IPS DF 19.7 (cell line): ENCODE measurements at regions not wholly inside any gene's neighbourhood (a gene's known extent, or its start where the extent isn't known, plus 50 kb on each side); places are given as distances from the start of the nearest gene placed in this dataset.

Source experiments
- DNase-seq: peaks from one replicate; pipeline ENCODE4 v3.0.0-alpha.2; 2013; ENCODE audit warnings: low read depth, low spot score

DNA sequence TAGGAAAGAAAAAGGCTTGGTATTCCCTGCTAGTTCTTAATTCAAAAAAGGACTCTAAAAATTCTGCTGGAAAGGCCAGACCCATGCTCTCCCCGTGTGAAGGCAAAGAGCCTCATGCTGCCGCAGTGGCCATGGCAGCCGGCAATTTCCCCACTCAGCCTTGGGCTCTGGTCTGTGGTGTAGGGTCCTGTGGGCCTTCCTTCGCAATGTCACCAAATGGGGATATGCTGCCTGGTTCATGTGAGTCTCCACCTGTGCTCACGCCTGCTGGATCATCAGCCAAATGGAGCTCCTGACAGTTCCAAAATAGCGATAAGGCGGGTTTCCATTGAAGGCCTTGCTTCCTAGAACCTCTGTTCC lies 282.8 kb upstream of the ATP5MC3 start:
- no peak for DNase-seq

DNA sequence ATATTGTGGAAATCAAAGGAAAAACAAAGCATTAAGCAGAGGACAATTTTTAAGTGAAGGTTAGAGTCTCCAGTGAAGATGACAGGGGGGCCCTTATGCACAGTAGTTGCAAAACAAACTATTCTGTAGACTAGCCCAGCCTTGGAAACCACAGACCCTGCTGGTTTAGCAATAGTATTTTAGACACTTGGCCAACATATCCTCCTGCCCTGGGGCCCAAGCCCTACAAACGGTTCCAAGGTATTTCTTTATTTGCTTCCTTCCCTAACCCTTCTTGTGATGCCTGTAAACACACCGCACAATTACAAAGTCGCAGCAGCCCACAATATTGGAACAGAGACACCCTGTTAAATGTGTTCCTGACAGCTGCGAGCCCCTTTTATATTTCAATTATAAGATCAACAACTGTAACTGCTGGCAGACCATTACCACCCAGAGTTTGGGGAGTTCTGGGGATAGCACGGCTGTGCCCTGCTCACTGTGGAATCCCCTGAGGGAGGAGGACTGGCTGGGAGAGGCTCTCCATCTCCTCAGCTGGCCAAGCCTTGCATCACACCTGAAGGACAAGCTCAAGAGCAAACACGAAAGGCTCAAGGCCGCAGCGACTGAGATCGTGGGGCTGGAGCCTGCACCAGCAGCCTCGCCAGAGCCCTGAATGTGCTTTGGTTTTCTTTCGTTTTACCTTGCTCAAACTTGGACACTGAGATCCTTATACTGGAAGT lies 282.2 kb upstream of the ATP5MC3 start:
- no peak for DNase-seq

DNA sequence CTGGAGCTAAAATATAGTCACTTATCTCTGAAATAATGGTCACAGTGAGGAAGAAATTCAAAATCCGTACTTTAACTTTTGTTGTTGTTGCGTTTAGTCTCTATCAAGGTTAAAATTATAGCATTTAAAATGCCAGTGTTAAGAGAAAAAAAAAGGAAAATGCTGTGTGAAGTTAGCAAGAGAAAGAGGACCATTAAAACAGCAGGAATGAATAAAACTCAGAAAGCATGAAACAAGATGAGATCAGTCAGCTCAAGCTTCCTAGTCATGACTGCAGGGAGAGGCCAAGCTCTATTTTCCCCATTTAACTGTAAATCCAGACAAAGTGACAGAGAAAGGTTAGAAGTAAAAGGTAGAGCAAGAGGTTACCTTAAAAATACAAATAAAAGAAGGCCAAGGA lies 281.7 kb upstream of the ATP5MC3 start:
- DNase-seq = no peak

DNA sequence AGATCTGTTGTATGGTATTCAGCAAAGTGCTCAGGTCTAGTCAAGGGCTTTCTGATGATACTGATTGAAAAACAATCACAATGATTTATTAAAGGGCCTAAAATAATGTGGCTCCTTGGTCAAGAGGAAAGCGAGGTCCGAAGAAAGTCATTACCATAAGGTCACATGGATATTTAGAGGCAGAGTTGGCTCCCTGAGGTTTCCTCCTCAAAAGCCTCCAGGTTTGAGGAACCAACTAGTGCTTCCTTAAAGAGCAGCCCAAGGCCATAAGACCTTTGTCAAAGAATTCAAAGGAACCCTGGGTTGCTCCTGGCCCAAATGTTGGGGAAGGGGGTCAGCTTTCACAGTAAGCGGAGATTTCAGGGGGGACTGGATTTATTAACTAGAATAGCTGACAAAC lies 280.7 kb upstream of the ATP5MC3 start:
- DNase-seq = no peak

DNA sequence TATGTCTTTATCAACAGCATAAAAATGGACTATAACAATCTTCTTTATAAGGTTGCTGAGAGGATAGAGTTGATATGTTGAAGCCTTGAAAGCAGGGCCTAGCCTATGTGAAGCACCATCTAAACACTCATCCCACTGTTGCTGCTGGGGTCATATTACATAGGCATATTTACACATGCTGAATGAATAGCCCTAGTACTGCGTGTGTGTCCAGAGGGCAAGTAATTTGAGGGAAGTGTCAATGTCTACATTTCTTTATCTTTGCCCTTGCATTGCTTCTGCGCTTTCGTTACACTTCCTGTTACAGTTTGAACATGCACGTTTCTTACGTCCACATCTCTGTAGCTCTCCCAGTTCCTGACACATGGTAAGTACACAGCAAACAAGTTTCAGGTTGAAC lies 280.3 kb upstream of the ATP5MC3 start:
- DNase-seq = no peak

DNA sequence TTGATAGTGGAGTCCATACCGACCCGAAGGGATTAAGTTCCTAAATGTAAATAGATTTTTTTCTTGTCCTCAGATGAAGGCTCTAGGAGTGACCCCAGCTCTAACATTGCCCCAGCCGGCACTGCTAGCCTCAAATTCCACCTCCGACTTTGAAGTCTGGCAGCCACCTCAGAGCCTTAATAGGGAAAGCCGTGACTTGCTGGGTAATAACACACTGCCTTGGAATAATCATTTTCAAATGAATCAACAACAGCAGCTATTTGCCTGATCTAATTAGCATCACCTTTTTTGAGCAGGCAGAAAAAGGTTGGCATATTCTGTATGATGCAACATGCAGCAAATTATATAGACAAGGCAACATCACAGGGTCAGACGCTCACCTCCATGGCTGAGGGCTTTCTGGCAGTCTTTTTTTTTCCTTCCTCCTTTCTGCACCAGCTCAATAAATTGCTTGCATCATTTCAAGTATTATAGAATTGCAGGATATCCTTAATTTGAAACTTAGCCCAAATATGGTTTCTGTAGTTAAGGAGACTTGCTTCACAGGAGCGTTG lies 276.5 kb upstream of the ATP5MC3 start:
- DNase-seq = no peak

DNA sequence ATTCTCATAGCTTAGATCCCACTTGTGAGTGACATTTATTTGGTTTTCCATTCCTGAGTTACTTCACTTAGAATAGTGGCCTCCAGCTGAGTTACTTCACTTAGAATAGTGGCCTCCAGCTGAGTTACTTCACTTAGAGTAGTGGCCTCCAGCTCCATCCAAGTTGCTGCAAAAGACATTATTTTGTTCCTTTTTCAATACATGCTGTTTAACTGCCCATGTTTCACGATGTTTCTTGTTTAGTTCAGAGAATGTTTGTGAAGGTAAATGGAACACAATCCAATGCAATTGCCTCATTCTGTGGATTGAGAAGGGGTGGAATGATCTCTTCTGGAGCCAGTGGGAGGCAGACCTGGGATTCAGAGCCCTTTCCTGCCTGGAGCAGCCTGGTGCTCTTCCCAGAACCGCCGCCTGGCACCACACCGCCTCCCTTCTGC lies 273.5 kb upstream of the ATP5MC3 start:
- no peak for DNase-seq

DNA sequence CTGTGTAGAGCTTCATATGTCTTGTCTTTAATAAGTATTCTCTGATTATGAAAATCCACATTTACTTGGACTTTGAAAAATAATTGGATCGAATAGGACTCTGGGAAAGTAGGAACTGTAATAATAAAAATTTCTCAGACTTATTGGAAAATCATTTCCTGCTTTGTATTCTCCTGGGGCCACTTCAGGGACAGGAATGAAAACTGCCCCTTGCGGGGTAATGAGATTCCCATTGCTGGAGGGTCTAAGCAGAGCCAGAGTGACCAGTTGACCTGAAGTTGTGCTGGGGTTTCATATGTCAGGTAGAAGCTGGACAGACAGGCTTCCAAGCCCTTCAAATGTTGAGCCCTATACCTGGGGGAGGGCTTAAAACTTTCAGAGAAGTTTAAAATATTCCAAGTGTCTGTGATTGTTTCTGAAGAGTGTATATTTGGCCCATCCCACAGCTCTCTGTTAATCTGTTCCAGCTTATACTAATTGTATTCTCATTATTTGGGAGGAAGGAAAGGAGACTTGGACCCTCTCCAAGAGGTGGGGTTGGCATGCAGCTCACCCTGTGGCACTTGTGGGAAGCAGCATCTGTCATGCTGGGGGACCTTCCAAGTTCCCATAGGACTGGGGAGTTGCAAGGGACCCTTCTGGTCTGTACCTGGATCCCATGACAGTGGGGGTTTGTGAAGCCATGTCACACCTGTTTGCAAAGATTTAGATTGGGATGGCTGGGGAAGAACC lies 268.7 kb upstream of the ATP5MC3 start:
- DNase-seq = no peak

DNA sequence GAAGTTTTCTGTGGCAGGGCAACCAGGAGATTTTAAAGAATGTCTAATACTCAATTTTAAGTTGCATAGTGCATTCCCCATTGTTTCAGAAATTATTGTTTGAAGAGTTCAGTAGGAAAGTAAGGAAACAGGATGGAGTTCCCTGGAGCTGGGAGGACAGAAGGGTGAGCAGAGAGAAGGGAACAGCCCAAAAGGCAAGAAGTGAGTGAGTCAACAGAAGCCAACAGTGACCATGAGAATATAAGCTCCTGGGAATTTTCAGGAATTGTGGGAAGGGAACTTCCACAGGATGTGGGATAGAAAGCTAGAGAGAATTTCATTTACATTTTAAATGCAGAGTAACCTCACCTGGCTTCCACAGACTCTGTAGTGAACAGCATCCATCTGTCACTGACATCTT lies 268.1 kb upstream of the ATP5MC3 start:
- no peak for DNase-seq

DNA sequence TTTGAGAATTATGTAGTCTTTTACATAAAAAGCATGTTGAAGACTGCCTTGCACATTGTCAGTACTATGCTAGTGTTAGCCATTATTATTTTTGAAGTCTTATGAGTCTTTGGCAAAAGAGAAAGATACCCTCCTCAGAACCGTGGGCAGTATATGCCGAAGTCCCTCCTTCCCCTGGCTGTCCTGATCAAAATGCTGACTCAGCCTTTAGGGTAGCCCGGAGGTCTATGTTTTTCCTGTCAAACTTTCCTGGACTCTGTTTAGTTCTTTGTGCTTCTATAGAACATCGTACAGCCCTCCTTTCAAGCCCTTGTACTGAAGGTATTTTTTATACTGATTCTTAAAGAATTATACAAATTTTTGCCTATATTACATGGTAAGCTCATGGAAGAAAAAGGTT lies 264.7 kb upstream of the ATP5MC3 start:
- DNase-seq = no peak

DNA sequence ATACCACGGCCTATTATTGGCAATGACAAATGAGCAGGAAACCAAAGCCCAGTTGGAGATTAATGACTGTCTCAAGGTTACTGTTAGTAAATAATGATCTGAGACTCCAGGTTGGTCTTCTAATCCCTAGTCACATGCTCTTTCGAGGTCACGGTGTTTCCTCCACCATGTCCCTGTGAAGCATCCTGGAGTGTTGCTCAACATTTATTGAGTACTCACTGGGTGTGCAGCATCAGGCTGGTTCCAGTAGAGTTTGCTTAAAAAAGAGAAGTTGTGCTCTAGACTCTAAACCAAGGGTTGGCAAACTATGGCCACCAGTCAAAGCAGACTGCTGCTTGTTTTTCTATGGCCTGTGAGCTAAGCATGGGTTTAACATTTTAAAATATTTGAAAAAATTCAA lies 263.8 kb upstream of the ATP5MC3 start:
- no peak for DNase-seq

DNA sequence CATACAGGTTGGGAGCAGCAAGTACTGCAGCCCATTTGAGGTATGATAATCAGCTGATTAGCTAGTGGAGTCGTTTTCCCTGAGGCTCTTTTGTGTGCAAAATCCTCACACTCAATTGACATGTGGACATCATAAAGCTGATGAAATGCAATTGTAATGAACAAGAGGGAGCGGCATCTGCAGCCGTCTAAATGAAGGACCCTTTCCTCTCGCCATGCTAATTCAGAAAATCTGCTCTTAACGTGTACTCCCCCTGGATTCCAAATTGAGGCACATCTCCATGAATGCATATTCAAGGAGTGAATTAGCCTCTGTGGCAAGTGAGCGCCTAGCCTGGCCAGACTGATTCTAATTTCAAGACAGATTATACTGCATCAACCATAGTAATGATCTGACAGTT lies 260.9 kb upstream of the ATP5MC3 start:
- no peak for DNase-seq

DNA sequence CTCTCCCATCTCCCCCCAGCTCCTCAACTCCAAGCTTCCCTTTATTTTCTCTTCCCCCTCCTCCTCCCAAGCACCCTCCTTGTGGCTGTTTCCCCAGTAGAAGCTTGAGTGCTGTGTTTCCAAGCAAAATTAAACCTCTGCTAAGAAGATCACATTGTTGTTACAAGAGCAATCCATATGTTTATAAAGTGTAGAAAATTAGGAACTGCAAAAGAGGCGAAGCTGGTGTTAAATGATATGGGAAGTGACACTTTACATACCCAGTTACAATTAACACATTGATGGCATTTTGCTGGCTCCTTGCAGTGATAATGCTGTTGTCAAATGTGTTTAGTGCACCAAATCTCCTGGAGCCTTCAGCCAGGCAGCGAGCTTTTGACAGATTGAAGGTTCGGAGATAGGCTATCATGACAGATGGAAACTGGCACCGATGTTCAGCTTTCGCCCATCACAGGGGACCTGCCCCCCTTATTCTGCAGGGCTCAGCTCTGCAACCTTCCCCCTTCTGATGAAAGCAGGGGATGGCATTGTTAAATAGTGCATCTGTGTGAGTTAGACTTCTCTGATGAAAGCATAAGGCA lies 259.8 kb upstream of the ATP5MC3 start:
- no peak for DNase-seq

DNA sequence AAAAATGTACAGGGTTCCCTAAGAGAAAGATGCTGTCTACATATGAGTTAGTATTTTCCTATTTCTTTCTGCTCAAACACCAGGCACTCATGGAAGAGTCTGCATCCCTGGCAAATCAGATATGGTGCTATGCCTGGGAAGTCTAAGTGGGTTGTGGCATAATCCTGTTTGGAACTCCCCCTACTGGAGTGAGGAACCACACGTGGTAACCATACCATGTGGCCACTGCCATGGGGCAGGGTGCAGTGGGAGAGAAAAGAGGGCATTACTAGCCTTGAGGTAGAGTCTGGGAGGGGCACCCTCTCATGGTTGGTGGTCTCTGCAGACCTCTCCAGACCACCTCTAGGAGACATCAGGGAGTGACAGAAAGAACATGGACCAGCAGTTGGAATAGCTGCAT lies 257.9 kb upstream of the ATP5MC3 start:
- no peak for DNase-seq

DNA sequence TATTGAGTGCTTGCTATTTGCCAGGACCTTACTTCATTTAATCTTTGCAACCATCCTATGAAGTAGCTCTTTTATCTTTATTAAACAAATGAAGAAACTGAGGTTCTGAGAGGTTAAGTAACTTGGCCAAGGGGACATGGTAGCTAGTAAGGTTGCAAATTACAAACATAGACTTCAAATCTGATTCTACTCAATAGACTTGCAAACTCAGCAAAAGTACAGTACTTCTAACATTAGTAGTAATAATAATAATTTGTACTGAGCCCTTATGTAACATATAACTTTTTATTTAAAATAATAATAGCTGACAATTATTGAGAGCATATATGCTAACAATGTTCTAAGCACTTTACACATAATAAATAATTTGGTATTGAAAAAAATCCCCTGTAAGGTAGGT lies 255.7 kb upstream of the ATP5MC3 start:
- no peak for DNase-seq

DNA sequence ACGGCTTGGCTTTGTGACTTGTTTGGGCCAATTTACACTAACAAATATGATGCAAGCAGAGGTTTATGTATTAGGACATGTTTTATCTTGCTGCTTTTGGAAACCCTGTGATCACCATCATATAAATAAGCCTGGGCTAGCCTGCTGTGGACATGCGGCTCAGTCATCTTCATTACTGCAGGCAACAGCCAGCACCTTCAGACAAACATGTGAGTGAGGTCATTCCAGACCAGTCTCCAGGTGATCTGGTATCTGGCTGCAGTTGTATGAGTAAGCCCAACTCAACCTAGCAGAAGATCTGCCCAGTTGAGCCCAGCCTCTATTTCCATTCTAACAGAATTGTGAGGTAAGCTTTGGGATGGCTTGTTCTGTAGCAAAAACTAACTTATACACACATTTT lies 254.6 kb upstream of the ATP5MC3 start:
- DNase-seq = no peak

DNA sequence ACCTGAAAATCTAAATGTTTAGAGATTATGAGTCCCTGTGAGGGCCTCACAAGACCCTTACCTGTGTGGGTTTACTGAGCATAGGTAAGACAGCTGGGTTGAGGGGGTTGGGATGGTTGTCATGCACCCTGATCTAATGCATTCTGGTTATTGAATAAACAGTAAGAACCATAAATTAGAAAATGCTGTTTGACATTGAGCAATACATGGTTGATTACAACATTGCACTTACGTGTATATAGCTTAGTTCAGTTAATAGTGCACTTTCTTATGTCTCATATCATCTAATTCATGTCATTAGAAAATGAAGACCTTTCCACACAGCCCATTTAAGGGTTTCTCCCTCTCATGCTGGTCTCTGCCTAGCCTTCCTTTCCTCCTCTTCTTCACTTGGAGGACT lies 253.5 kb upstream of the ATP5MC3 start:
- no peak for DNase-seq

DNA sequence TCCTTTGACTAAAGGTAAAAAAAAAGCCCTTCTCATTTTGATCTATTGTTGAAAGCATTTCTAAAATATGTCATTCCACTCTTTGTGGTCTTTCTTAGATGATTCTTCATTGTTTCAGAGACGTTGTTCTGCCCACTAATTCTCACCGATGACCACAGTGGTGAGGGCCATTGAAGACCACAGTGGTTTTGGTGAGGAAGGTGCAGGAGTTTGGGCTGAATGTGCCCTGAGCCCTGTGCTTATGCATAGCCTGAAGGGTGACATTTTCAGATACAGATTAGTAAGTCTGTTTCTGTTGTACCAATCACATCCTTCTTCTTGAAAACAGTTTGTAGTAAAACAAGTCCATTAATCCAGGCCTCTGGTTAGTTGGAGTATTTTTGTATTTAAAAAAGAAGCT lies 251.3 kb upstream of the ATP5MC3 start:
- DNase-seq = no peak

DNA sequence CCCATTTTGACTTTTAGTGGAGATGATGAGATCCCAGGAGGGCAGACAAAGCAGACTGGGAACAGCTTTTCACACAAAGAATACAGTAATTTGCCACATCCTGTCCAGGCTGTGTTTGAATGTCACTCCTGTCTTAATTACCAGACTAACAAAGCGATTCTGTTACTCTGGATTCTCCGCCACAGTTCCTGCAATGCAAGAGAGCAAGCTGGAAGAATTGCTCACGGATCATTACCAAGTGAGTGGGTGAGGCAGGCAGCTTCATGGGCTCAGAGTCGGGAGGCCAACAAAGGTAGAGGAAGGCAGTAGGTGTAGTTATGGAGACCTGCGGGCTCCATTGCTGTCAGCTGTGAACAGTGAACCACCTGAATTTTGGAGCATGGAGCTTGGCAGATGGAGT lies 250.5 kb upstream of the ATP5MC3 start:
- DNase-seq = no peak

DNA sequence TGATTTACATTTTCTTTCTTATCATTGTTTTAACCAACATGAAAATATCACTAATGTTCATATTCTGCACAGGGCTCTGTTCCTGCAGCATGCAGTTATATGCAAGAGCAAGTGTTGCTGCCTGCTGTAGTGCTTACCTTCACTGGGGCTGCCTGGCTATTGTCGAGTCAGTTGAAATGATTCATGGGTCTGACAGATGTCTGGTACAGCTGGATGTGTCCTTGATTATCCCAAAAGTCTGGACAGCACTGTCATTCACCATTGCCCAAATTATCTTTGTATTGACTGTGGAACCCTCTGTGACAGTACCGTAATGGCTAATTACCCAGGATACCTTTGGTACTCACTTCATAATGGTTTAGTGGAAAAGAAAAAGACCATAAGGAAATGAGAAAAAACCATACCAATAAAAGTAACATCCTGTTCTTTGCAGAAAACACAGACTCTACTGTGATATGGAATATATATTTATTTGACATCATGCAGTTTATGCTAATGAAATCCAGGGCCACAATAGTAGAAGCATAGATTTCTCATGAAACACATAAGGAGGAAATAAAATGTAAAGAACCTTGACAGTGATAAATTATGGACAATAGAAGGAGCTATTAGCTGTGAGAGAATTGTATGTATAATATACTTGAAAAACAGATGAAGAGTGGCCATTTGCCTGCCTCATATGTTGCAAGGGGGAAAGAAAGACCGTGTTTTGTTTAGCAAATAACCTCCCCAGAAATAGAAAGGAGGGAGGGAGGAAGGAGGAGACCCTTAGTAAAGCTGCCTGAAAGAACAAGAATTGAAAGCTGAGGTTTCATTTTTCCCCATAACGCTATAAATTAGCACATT lies 249.8 kb upstream of the ATP5MC3 start:
- no peak for DNase-seq

DNA sequence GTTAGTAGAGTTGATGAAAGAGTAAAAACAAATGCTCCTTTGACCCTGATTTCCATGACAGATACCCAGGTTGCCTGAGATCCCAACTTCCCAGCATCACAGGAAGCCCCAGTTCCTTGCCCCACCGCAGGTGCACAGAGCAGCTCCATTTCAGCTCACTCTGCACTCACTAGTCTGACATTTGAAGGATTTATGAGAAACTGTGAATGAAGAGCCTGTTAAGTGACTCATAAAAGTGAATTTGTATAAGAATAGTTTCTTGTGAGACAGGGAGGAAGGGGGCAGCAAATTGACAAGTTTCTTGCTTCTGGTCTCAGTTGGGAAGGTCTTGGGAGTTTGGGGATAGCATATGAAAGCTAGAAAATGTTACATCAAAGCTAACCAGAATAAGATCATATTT lies 248.7 kb upstream of the ATP5MC3 start:
- DNase-seq = no peak

DNA sequence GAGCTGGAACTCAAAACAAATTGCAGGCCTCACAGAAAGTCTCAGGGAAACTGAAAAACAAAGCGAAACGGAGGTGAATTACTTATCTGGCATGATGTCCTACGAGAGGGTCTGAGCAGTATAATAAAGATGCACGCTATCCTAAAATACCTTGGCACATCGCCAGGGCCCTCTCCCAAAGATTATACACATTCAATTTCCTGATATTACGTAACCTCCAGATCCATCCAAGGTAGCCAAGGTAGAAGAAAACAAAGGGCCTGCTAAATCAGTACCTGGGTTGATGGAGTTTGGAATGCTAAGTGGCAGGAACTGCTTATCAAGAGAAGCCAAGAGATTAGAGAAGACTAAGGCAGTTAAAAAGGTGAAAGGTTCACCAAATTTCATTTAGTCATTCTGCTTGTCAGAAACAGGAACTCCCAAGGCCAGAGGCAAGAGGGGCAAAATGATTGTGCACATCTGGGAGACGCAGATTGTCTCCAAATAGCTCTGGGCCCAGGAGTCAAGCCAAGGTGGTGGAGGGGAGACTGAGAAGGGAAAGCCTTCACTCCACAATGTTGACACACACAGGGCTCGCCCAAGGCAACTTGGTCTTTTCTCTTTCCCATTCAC lies 236.8 kb upstream of the ATP5MC3 start:
- no peak for DNase-seq
